B cell (primary cell): ENCODE measurements at regions not wholly inside any gene's neighbourhood (a gene's known extent, or its start where the extent isn't known, plus 50 kb on each side); places are given as distances from the start of the nearest gene placed in this dataset.

Source experiments
- CTCF ChIP-seq: fragments of 200-600 bp; IDR thresholded peaks from one replicate; pipeline ENCODE4 v1.8.0; 2022; ENCODE audit warnings: antibody characterized with exemption, mild to moderate bottlenecking
- EZH2 ChIP-seq: IDR thresholded peaks from 2 replicates; pipeline ENCODE4 v1.6.1; 2012; ENCODE audit warnings: borderline replicate concordance, low read depth, mild to moderate bottlenecking, moderate library complexity, low read length; ENCODE audit not compliant: insufficient read depth, poor library complexity, severe bottlenecking

GRCh38 chr10:124333931-124334330 lies 84.8 kb downstream of the OAT start:
- TF ChIP-seq EZH2 = no peak
- no peak for TF ChIP-seq CTCF
